ENCODE measurements at regions not wholly inside any gene's neighbourhood (a gene's known extent, or its start where the extent isn't known, plus 50 kb on each side); places are given as distances from the start of the nearest gene placed in this dataset.

DNA sequence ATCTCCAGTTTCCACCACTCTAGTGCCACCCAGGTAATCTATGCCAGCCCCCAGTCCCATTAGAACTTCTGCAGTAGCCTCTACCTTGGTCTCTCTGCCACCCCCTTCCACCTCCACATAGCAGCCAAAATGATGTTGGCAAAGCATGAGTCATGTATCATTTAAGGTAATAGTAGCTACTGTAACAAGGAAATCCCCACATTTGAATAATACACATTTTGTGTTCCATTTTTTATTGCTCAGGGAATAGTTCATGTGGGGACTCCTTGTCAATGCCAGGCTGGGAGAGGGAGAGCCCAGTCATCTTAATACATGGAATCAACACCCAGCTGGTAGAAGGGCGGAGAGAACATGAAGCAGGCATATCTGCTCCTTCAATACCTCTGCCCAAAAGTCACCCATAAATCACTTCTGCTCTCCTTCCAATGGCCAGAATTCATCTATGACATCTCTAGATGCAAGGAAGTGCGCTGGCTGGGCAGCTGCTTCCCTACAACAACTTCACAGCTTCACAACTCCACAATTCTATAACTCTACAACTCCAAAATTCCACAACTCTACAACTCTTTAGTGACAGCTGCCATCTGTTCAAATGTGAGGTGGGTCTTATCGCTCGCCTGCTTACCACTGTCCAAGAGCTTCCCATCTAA lies 70.6 kb upstream of the GLS start:
- no peak for DNase-seq (ENCODE audit: low spot score)

DNA sequence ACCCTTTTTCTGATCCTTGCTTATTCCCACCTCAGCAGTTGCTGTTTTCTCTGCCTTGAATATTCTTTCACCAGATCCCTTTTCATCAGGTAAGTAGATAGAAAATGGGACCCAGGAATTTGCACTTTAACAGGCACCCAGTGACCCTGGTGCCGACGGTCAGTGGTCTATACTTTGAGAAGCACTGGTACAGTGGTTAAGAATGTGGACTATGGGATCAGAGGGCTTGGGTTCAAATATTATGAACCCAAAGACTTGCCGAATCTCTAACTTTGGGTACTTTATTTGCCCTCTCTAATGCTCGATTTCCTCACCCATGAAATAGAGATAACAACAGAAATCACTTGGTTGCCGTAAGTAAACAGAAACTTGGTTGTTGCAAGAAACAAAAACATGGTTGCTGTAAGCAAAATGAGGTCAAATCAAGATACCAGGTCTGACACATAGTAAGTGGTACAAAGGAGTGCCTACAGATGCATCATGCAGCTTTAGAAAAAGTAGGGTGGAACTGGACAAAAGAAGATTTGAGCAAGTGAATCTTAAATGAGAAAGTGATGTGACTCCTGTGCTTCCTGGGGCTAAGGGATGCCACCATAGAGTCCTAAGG lies 69.5 kb upstream of the GLS start:
- no peak for DNase-seq (ENCODE audit: low spot score)

DNA sequence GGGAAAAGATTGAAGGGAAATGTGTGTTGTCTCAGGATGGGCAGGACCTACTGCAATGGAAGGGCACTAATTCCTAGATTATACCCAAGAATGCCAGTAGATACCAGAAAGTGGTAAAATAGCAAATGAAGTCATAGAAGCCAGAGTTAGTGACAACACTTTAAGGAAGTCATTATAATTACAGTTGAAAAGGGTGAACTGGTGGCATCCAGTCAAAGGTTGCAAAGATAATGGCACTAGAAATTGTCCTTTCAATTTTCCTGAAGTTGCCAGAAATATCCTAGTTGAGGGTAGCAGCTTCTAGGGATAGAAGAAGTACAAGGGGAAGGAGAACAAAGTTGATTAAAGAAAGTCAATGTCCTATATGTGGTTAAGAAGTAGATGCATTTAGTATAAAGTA lies 68.8 kb upstream of the GLS start:
- no peak for DNase-seq (ENCODE audit: low spot score)

DNA sequence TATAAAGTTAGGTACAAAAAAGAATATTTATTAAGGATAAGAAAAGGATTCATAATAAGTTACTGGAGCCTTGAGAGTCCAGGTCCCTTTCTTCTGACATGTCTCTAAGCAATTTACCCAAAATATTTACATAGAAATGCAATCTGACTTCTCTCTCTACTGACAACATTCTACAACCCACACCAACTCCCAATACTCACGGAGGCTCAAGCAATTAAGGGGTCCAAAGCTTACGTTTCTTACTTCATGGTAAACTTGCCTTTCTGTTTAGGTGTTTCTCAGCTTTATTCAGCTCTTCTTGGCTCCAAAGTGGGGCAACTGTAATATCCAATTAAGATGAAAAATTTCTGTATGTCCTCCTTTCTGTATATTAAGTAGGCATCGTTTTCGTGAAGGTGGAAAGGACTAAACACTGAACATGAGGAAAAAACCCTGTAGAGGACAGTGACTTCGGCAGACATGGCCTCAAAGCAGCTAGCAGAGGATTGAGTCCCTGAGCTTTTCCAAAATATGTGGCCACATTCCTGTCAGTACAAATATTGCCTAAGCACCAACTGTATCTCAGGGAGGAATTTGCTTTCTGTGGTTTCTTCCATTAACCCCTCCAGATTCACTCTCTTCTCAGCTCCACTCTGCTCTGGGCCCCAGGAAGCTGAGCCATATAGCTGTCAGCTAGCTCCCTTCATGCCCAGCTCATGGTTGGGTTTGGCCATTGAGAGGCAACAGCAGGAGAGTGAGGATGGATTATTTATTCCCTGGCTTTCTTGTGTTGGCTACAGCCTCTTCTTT lies 67.9 kb upstream of the GLS start:
- DNase-seq (ENCODE audit: low spot score) = no peak

DNA sequence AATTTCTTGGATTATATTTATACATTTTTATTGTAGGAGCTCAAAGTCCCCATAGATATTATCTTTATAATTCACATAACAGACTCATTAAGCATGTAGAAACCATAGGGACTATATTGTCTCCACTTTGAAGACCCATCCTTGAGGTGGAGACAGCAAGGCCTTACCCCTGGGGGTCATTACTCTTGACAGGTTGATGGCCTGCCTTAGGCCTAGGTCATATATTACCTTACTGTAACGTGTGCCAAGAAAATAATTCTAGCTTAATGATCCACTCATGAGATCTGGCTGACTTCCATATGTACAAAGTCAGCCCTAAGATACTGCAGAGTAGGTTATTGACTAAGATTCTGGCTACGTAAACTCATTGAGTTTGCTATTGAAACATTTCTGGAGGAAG lies 65.4 kb upstream of the GLS start:
- no peak for DNase-seq (ENCODE audit: low spot score)

DNA sequence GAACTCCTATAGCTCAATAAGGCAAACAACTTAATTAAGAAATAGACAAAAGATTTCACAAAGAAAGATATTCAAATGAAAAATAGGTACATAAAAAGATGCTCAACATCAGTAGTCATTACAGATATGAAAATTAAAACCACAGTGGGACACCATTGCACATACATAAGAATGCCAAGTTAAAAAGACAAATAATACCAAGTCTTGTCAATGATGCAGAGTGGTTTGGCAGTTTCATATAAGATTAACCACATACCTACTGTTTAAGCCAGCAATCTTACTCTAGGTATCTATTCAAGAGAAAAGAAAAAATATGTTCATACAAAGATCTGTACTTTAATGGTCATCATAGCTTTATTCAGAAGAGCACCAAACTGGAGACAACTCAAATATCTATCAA lies 63.5 kb upstream of the GLS start:
- no peak for DNase-seq (ENCODE audit: low spot score)

DNA sequence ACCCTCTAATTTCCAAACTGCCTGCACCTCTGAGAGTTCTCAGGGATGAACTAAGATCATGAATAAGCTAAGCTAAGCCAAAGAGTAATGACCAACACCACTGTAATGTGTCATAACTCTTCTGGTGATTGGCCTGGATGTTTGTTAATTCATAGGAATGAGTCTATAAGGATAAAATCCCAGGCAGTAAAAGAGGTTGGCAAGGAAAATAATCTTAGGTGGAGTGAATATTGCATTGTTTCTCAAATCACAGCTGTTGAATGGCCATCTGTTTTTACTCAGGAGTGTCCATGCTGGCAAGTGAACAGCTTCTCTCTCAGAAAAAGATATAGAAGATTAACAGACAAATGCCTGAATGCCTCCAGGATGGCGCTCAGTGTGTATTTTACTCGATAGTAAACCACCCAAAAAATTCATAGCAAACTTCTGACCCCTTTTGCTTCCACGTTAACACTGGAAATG lies 60.8 kb upstream of the GLS start:
- DNase-seq (ENCODE audit: low spot score) = no peak

DNA sequence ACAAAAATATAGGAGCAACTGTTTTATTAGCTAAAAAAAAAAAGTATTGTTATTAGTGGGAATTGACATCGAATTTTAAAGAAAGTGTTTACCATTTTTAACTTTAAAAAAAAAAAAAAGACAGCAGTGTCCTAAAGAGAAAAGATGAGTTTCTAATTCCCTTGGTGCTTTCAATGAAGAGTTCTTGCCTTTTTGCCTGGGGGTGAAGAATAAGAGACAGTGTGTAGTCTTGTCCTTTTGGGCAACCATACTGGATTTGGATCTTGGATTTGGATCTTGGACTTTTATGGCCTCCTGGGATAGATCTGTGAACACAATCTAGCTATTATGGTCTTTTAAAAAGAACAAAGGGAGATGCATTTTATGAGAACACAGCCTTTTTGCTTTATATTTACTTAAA lies 60.2 kb upstream of the GLS start:
- no peak for DNase-seq (ENCODE audit: low spot score)

DNA sequence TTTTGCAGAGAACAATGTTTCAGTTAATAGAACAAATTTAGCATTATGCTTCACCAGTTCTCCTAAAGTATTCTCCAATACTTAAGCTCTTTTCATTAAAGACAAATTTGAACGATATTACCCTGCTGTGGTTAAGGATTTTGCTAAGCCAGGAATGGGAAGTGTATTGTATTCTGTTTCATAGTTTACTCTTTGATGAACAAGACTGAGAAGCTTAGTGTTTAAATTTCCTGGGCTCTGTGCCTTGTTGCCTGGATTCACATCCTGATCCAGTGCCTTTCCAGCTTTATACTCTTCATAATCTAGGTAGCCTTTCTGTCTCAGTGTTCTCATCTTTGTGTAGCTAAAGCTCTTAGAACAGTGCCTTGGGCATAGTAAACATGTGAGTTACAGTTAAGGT lies 58.6 kb upstream of the GLS start:
- no peak for DNase-seq (ENCODE audit: low spot score)

DNA sequence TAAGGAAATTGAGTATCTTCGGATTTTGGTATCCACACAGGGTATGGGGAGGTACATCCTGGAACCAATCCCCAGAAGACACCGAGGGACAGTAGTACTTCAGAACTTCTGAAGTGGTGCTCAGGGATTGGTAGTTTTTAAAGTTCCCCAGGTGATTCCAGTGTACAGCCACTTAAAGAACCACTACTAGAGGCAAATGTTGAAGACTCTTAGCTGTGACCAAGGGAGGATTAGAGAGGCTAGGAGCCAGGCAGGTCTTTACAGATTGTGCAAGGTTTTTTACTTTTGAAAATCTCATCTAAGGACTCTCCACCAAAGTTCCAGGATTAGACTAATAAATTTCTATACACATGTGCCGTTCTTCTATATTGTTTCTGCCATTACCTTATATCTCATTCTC lies 52.9 kb upstream of the GLS start:
- DNase-seq (ENCODE audit: low spot score) = no peak

DNA sequence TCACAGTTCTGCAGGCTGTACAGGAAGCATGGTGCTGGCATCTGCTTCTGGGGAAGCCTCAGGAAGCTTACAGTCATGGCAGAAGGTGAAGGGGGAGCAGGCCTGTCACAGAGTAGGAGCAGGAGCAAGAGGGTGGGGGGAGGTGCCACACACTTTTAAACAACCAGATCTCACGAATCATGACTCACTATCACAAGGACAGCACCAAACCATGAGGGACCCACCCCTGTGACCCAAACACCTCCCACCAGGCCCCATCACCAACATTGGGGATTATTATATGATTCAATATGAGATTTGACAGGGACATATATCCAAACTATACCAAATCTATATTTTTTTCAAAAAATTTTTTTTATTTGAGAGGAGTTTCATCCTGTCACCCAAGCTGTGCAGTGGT lies 51.0 kb upstream of the GLS start:
- DNase-seq (ENCODE audit: low spot score) = no peak

Data from CD4-positive, alpha-beta T cell treated with Interleukin-2 at 100 ng/mL for 4 hours (primary cell).